ENCODE measurements at regions not wholly inside any gene's neighbourhood (a gene's known extent, or its start where the extent isn't known, plus 50 kb on each side); places are given as distances from the start of the nearest gene placed in this dataset.

DNA sequence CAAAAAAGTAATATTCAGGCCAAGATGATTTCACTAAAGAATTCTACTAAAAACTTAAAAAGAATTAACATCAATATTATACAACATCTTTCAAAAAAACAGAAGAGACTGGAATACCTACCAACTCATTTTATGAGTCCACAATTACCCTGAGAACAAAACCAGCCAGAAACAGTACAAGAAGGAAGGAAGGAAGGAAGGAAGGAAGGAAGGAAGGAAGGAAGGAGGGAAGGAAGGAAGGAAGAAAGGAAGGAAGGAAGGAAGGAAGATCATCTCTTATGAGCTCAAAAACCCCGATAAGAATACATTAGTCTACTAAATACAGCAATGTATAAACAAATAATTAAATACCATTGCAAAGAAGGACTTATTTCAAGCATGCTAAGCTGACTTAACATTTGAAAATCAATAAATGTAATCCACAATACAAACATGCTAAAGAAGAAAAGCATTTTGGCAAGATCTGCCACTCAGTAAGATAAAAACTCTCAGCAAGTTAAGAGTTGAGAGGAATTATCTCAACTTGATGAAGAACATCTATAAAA, 149.9 kb upstream of the RGS18 start:
- H3K27me3 Mint-ChIP-seq (ENCODE audit: unreplicated experiment): no peaks in the 10 kb centered on the region
- no TSS peak for BruUV-seq (replicated peaks)
- H3K4me1 Mint-ChIP-seq (ENCODE audit: low read depth, unreplicated experiment): no peaks in the 10 kb centered on the region
- DNase-seq: no peak
- intact Hi-C loops (cut with micrococcal nuclease; ENCODE audit: unreplicated experiment): no loop called here
- H3K9me3 Mint-ChIP-seq (ENCODE audit: low read depth, unreplicated experiment): no peaks in the 10 kb centered on the region
- no peaks in the 10 kb centered on the region for H3K36me3 Mint-ChIP-seq (ENCODE audit: insufficient read depth, unreplicated experiment)
- no peak overlapping the region for H3K4me3 Mint-ChIP-seq (ENCODE audit: low read depth, unreplicated experiment)
- CTCF ChIA-PET: no interaction called here
- TF ChIP-seq, protein P1, sequence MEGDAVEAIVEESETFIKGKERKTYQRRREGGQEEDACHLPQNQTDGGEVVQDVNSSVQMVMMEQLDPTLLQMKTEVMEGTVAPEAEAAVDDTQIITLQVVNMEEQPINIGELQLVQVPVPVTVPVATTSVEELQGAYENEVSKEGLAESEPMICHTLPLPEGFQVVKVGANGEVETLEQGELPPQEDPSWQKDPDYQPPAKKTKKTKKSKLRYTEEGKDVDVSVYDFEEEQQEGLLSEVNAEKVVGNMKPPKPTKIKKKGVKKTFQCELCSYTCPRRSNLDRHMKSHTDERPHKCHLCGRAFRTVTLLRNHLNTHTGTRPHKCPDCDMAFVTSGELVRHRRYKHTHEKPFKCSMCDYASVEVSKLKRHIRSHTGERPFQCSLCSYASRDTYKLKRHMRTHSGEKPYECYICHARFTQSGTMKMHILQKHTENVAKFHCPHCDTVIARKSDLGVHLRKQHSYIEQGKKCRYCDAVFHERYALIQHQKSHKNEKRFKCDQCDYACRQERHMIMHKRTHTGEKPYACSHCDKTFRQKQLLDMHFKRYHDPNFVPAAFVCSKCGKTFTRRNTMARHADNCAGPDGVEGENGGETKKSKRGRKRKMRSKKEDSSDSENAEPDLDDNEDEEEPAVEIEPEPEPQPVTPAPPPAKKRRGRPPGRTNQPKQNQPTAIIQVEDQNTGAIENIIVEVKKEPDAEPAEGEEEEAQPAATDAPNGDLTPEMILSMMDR (IDR thresholded peaks at IDR 0.05; ENCODE audit: unreplicated experiment): no peak
- H3K27ac Mint-ChIP-seq (ENCODE audit: unreplicated experiment): no peak overlapping the region

DNA sequence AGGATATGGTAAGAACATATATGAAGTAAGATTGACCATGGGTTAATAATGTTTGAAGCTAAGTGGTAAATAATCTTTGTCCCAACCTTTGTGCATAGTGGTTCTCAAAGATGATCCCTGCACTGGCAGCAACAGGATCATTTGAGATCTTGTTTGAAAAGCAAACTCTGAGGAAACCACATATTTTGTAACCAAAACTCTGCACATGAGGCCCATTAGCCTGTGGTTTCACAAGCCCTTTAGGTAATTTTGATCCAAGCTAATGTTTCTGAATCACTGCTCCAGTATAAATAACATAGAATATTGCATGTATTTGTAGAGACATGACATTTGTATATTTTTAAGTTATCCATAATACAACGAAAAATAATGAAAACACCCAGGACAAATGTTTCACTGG, 147.9 kb upstream of the RGS18 start:
- Mint-ChIP-seq H3K27me3 (ENCODE audit: unreplicated experiment) (no peaks in the 10 kb centered on the region), H3K4me3 (ENCODE audit: low read depth, unreplicated experiment) (no peak overlapping the region), H3K4me1 (ENCODE audit: low read depth, unreplicated experiment) (no peaks in the 10 kb centered on the region), H3K36me3 (ENCODE audit: insufficient read depth, unreplicated experiment) (no peaks in the 10 kb centered on the region), H3K27ac (ENCODE audit: unreplicated experiment) (no peak overlapping the region), H3K9me3 (ENCODE audit: low read depth, unreplicated experiment) (no peaks in the 10 kb centered on the region)
- CTCF ChIA-PET: no interaction called here
- intact Hi-C loops (cut with micrococcal nuclease; ENCODE audit: unreplicated experiment): no loop called here
- DNase-seq: no peak
- TF ChIP-seq, protein P1 (IDR thresholded peaks at IDR 0.05; ENCODE audit: unreplicated experiment): no peak
- BruUV-seq (replicated peaks): no TSS peak

DNA sequence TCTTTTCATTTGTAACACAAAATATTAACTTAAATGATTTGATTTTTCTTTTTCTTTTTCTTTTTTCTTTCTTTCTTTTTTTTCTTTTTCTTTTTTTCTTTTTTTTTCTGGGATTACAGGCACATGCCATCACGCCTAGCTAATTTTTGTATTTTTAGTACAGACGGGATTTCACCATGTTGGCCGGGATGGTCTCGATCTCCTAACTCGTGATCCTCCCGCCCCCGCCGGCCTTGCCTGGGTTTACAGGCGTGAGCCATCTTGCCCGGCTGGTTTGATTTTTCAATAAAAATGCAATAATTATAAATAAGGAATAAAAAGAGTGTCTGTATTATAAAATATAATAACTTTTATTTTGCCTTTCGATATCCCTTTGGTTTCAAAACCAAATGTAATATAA, 146.7 kb upstream of the RGS18 start:
- no peak for DNase-seq
- Mint-ChIP-seq H3K4me3 (ENCODE audit: low read depth, unreplicated experiment) (no peak overlapping the region), H3K4me1 (ENCODE audit: low read depth, unreplicated experiment) (no peaks in the 10 kb centered on the region), H3K27ac (ENCODE audit: unreplicated experiment) (no peak overlapping the region), H3K27me3 (ENCODE audit: unreplicated experiment) (no peaks in the 10 kb centered on the region), H3K36me3 (ENCODE audit: insufficient read depth, unreplicated experiment) (no peaks in the 10 kb centered on the region), H3K9me3 (ENCODE audit: low read depth, unreplicated experiment) (no peaks in the 10 kb centered on the region)
- CTCF ChIA-PET: no interaction called here
- intact Hi-C loops (cut with micrococcal nuclease; ENCODE audit: unreplicated experiment): no loop called here
- TF ChIP-seq, protein P1 (IDR thresholded peaks at IDR 0.05; ENCODE audit: unreplicated experiment): no peak
- BruUV-seq (replicated peaks): no TSS peak

DNA sequence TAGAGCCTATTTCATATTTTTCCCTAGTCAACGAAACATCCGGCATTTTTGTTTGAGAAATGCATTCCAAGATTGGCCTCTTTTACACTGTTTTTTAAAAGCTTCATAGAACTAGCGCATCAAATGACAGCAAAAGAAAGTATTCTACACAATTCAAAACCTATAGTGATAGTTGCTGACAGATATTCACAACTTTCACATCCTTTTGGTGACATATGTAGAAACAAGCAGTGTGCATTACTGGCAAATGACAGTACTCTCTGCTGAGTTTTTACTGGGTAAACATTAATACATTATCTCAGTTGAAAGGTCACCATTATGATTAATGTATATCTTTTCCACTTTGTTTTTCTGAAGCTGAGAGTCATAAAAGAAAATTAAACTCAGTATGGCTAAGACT, 135.4 kb upstream of the RGS18 start:
- H3K27ac Mint-ChIP-seq (ENCODE audit: unreplicated experiment): no peak overlapping the region
- intact Hi-C loops (cut with micrococcal nuclease; ENCODE audit: unreplicated experiment): no loop called here
- no peaks in the 10 kb centered on the region for H3K9me3 Mint-ChIP-seq (ENCODE audit: low read depth, unreplicated experiment)
- no peaks in the 10 kb centered on the region for H3K4me1 Mint-ChIP-seq (ENCODE audit: low read depth, unreplicated experiment)
- no peaks in the 10 kb centered on the region for H3K36me3 Mint-ChIP-seq (ENCODE audit: insufficient read depth, unreplicated experiment)
- no peak overlapping the region for H3K4me3 Mint-ChIP-seq (ENCODE audit: low read depth, unreplicated experiment)
- TF ChIP-seq, protein P1 (IDR thresholded peaks at IDR 0.05; ENCODE audit: unreplicated experiment): no peak
- no peaks in the 10 kb centered on the region for H3K27me3 Mint-ChIP-seq (ENCODE audit: unreplicated experiment)
- DNase-seq: no peak
- no TSS peak for BruUV-seq (replicated peaks)
- CTCF ChIA-PET: no interaction called here

All from Calu3 (cell line).